Bronchial epithelial cell (primary cell): ENCODE measurements at regions not wholly inside any gene's neighbourhood (a gene's known extent, or its start where the extent isn't known, plus 50 kb on each side); places are given as distances from the start of the nearest gene placed in this dataset.

Source experiments
- DNase-seq: peaks from one replicate; pipeline ENCODE4 v3.0.0-alpha.2; 2010; ENCODE audit warnings: low read depth
- FAIRE-seq: peaks from 2 replicates; lab custom pipeline; 2011; peaks lifted over from hg19 to GRCh38; lab: Jason Lieb, UNC
- H3K27me3 ChIP-seq: 2 replicates; pipeline ENCODE4 v1.5.1; 2011; ENCODE audit warnings: low read length; ENCODE audit not compliant: control insufficient read depth, insufficient read depth
- H3K36me3 ChIP-seq: 2 replicates; pipeline ENCODE4 v1.5.1; 2011; ENCODE audit warnings: low read length; ENCODE audit not compliant: control insufficient read depth, insufficient read depth
- H3K4me3 ChIP-seq: 2 replicates; pipeline ENCODE4 v1.5.1; 2011; ENCODE audit warnings: mild to moderate bottlenecking, low read depth, low read length, control low read depth
- TF ChIP-seq, protein P1 (sequence below): IDR thresholded peaks from 2 replicates; pipeline ENCODE4 v1.5.1; 2011; ENCODE audit warnings: mild to moderate bottlenecking, moderate library complexity, low read length, control low read depth, inconsistent platforms; ENCODE audit not compliant: insufficient read depth, severe bottlenecking

DNA sequence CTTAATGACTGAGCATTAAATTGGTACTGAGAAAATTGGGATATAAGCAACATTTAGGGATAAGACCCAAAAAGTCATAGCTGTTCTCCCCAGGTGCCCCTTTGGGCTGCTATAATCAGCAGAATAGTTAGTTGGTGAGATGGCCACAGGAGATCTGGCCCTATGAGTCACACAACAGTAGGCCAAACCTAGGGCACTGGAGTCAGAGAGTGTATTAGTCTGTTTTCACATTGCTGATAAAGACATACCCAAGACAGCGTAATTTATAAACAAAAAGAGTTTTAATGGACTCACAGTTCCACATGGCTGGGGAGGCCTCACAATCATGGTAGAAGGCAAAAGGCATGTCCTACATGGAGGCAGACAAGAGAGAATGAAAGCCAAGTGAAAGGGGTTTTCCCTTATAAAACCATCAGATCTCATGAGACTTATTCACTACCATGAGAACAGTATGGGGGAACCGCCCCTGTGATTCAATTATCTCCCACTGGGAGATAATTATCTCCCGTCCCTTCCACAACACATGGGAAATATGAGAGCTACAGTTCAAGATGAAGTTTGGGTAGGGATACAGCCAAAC is 338.3 kb upstream of the NR3C2 start:
- Histone ChIP-seq H3K27me3 (no peaks in the 10 kb centered on the region), H3K4me3 (no peak overlapping the region), H3K36me3 (no peaks in the 10 kb centered on the region)
- TF ChIP-seq, protein P1, sequence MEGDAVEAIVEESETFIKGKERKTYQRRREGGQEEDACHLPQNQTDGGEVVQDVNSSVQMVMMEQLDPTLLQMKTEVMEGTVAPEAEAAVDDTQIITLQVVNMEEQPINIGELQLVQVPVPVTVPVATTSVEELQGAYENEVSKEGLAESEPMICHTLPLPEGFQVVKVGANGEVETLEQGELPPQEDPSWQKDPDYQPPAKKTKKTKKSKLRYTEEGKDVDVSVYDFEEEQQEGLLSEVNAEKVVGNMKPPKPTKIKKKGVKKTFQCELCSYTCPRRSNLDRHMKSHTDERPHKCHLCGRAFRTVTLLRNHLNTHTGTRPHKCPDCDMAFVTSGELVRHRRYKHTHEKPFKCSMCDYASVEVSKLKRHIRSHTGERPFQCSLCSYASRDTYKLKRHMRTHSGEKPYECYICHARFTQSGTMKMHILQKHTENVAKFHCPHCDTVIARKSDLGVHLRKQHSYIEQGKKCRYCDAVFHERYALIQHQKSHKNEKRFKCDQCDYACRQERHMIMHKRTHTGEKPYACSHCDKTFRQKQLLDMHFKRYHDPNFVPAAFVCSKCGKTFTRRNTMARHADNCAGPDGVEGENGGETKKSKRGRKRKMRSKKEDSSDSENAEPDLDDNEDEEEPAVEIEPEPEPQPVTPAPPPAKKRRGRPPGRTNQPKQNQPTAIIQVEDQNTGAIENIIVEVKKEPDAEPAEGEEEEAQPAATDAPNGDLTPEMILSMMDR, result no peak
- DNase-seq, result peak; percentile 57
- no peak for FAIRE-seq

DNA sequence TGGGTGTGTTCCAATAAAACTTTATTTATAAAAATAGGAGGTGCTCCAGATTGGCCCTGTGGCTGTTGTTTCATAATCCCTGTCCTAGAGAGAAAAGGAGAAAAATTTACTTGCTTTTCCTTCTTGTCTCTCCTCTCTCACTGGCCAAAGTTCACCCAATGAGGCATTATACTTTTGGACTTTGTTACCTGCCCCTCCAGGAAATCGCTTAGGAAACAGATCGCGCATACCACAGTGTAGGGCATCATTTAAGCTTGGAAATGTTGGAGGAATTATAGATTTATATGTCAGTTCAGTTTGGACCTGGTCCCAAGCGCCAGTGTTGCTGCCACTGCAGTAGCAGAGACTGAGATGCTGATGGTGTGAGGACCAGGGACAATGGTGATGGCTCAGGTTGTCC is 337.6 kb upstream of the NR3C2 start:
- TF ChIP-seq, protein P1, result no peak
- no peak for FAIRE-seq
- Histone ChIP-seq H3K4me3 (no peak overlapping the region), H3K27me3 (no peaks in the 10 kb centered on the region), H3K36me3 (no peaks in the 10 kb centered on the region)
- DNase-seq, result no peak

DNA sequence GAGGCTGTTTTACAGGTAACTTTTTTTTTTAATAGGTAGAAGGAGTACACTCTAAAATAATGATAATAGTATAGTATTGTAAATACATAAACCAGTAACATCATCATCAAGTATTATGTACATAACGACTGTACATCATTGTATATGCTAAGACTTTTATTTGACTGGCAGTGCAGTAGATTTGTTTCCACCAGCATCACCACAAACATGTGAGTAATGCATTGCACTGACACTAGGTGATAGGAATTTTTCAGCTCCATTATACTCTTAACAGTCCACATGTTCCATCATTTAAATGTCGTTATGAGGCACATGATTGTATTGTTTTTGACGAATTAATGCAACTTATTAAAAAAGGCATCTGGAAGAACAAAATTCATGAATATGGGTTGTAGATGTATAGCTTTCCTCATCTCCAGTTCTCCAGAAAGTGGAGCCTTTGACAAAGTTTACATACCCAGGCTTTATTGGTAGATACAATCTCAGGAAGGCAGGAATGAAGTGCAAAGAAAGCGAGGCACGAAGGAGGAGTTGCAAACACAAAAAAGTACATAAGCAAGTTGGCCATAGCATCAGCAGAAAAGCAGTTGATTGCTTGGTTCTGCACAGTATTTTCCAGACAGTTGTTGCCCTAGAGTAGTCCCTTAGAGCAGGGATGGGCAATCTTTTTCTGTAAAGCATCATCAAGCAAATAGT is 336.9 kb upstream of the NR3C2 start:
- FAIRE-seq, result no peak
- DNase-seq, result peak; percentile 65

DNA sequence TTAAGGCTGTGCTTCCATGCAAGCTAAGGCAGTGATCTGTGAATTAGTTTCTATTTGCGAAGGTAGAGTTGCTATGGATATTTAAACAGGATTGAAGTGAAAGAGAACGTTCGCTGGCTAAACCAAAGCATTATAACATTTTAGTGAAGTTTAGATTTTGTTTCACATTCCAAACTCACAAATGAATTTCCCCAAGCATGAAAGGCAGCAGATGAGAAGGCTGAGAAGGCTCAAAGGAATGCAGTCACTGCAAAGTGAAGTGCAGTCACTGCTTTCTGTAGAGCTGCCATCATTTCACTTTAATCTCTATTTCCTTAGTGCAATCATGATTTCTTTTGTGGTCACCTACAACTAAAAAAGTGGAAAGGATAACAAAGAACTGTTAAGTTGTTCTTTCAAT is 334.7 kb upstream of the NR3C2 start:
- FAIRE-seq, result no peak
- Histone ChIP-seq H3K4me3 (no peak overlapping the region), H3K27me3 (no peaks in the 10 kb centered on the region), H3K36me3 (no peaks in the 10 kb centered on the region)
- peak; percentile 45 for DNase-seq
- TF ChIP-seq, protein P1, result no peak

More for the DNA sequence above, 336.9 kb upstream of the NR3C2 start:
- TF ChIP-seq, protein P1, result no peak
- Histone ChIP-seq H3K27me3 (no peaks in the 10 kb centered on the region), H3K4me3 (no peak overlapping the region), H3K36me3 (no peaks in the 10 kb centered on the region)

DNA sequence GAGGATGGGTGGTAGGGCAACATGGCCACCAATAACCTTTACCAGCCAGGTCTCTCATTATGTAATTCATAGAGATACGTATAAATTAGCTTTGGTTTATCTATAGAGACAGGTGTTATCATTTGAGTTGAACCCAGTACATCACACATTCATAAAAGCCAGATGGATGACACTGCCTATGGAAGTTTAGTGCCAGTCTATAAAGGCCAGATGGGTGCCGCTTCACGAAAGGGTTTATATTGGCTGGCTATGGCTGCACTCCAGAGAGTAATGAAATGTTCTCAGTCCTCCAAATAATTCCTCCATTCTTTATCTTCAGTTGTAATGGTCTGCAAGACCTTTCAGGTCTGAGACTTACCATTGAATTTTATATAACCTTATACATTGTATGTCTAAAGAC is 331.9 kb upstream of the NR3C2 start:
- DNase-seq (no peak), FAIRE-seq (no peak)
- Histone ChIP-seq H3K4me3 (no peak overlapping the region), H3K27me3 (no peaks in the 10 kb centered on the region), H3K36me3 (no peaks in the 10 kb centered on the region)
- TF ChIP-seq, protein P1, result no peak

DNA sequence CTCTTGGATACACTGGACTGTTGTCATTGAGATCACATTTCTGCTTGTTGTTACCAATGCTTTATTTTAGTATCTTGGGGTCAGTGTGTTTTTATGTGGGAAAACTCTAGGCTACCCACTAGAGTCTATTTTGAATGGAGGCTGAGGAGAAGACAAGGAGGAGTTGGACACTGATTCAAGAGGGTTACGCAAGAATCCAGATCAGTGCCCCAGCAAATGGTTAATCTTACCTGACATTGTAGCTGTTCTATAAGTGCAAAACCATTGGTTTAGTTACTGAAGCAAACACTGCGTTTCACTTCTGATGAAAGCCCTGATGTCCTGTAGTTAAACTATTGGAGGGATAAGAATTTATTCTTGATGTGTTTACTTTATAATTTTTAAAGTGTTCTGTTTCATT is 331.1 kb upstream of the NR3C2 start:
- FAIRE-seq (no peak), DNase-seq (no peak)
- TF ChIP-seq, protein P1, result no peak
- Histone ChIP-seq H3K4me3 (no peak overlapping the region), H3K27me3 (no peaks in the 10 kb centered on the region), H3K36me3 (no peaks in the 10 kb centered on the region)
